Mesendoderm (in vitro differentiated cells): ENCODE measurements at regions not wholly inside any gene's neighbourhood (a gene's known extent, or its start where the extent isn't known, plus 50 kb on each side); places are given as distances from the start of the nearest gene placed in this dataset.

Source experiments
- DNase-seq: peaks from one replicate; pipeline ENCODE4 v3.0.0; 2013
- H2AK5ac ChIP-seq: 2 replicates; pipeline ENCODE4 v1.6.1; 2013; ENCODE audit warnings: low read length, inconsistent platforms
- H2BK120ac ChIP-seq: 2 replicates; pipeline ENCODE4 v1.6.1; 2013; ENCODE audit warnings: low read depth, mild to moderate bottlenecking, low read length, moderate library complexity, mixed read lengths
- H2BK15ac ChIP-seq: replicated peaks from 2 replicates; pipeline ENCODE4 v1.6.1; 2013; ENCODE audit warnings: low read depth, mild to moderate bottlenecking, moderate library complexity
- H2BK5ac ChIP-seq: 2 replicates; pipeline ENCODE4 v1.6.1; 2013; ENCODE audit warnings: low read length, inconsistent platforms
- H3K18ac ChIP-seq: 2 replicates; pipeline ENCODE4 v1.6.1; 2013; ENCODE audit warnings: mild to moderate bottlenecking, low read length, mixed read lengths
- H3K23ac ChIP-seq: one replicate; pipeline ENCODE4 v1.6.1; 2013; ENCODE audit warnings: low read length
- H3K27ac ChIP-seq: 2 replicates; pipeline ENCODE4 v1.5.1; 2013; ENCODE audit warnings: low read depth, mild to moderate bottlenecking, inconsistent platforms, low read length, moderate library complexity
- H3K27me3 ChIP-seq: 2 replicates; pipeline ENCODE4 v1.6.1; 2013; ENCODE audit warnings: low read length, control low read depth, mild to moderate bottlenecking, inconsistent platforms; ENCODE audit not compliant: insufficient read depth, poor library complexity
- H3K36me3 ChIP-seq: 2 replicates; pipeline ENCODE4 v1.6.1; 2013; ENCODE audit warnings: low read length, inconsistent platforms; ENCODE audit not compliant: control insufficient read depth, insufficient read depth
- H3K4ac ChIP-seq: one replicate; pipeline ENCODE4 v1.6.1; 2013; ENCODE audit warnings: low read depth, mild to moderate bottlenecking, low read length, moderate library complexity
- H3K4me1 ChIP-seq: 2 replicates; pipeline ENCODE4 v1.6.1; 2013; ENCODE audit warnings: low read depth, low read length, inconsistent platforms; ENCODE audit not compliant: control insufficient read depth
- H3K4me2 ChIP-seq: 2 replicates; pipeline ENCODE4 v1.6.1; 2013; ENCODE audit warnings: low read length
- H3K4me3 ChIP-seq: 2 replicates; pipeline ENCODE4 v1.5.1; 2013; ENCODE audit warnings: mild to moderate bottlenecking, low read length
- H3K56ac ChIP-seq: one replicate; pipeline ENCODE4 v1.6.1; 2013; ENCODE audit warnings: low read length
- H3K79me1 ChIP-seq: 2 replicates; pipeline ENCODE4 v1.6.1; 2013; ENCODE audit warnings: low read length, inconsistent platforms
- H3K79me2 ChIP-seq: 2 replicates; pipeline ENCODE4 v1.6.1; 2013; ENCODE audit warnings: mild to moderate bottlenecking, low read length; ENCODE audit not compliant: control insufficient read depth, insufficient read depth
- H3K9ac ChIP-seq: 2 replicates; pipeline ENCODE4 v1.6.1; 2013; ENCODE audit warnings: low read length, inconsistent platforms
- H4K5ac ChIP-seq: one replicate; pipeline ENCODE4 v1.6.1; 2013; ENCODE audit warnings: low read length
- H4K8ac ChIP-seq: one replicate; pipeline ENCODE4 v1.6.1; 2013; ENCODE audit warnings: low read depth, mild to moderate bottlenecking, control low read depth, low read length, moderate library complexity
- WGBS: extraction: QIAGEN DNeasy Blood & Tissue Kit; methylation state at CpG from one replicate; pipeline ENCODE4 v1.1.7; 2013; ENCODE audit warnings: low lambda C conversion rate, missing lambda C conversion rate; ENCODE audit not compliant: insufficient coverage; ENCODE audit errors: extremely low coverage; 5-methylcytosine and 5-hydroxymethylcytosine counted together

DNA sequence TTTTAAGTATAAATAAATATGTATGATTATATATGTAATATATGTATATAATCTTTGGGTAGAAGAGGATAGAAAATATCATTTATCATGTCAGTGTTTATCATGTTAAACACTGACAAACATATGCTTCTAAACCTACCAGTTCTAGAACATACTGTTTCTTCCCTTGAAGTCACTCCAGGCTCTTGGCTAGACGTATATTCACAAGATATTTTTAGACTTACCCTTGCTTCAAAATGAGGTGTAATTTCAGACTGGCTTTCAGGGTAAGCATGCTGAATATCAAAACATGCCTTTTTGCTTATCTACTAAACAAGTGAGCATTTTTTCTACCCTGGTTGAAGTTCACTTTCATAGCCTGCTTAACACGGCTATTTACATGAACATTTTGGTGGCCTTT, 642.4 kb upstream of the PKDCC start:
- H3K27me3 ChIP-seq: no peaks in the 10 kb centered on the region
- no peak overlapping the region for H3K9ac ChIP-seq
- H2BK15ac ChIP-seq: no peak overlapping the region
- no peak overlapping the region for H3K4ac ChIP-seq
- no peak overlapping the region for H3K4me3 ChIP-seq
- no peak overlapping the region for H4K5ac ChIP-seq
- H2BK120ac ChIP-seq: no peak overlapping the region
- H3K27ac ChIP-seq: no peak overlapping the region
- H3K36me3 ChIP-seq: no peaks in the 10 kb centered on the region
- no peak overlapping the region for H3K18ac ChIP-seq
- no peak overlapping the region for H4K8ac ChIP-seq
- H3K56ac ChIP-seq: no peak overlapping the region
- H2AK5ac ChIP-seq: no peak overlapping the region
- WGBS: no CpG with 5 or more reads among the region's 2 CpGs
- H3K4me2 ChIP-seq: no peak overlapping the region
- no peak overlapping the region for H3K23ac ChIP-seq
- DNase-seq: no peak
- no peaks in the 10 kb centered on the region for H3K79me1 ChIP-seq
- no peaks in the 10 kb centered on the region for H3K79me2 ChIP-seq
- H3K4me1 ChIP-seq: no peaks in the 10 kb centered on the region
- H2BK5ac ChIP-seq: no peak overlapping the region

DNA sequence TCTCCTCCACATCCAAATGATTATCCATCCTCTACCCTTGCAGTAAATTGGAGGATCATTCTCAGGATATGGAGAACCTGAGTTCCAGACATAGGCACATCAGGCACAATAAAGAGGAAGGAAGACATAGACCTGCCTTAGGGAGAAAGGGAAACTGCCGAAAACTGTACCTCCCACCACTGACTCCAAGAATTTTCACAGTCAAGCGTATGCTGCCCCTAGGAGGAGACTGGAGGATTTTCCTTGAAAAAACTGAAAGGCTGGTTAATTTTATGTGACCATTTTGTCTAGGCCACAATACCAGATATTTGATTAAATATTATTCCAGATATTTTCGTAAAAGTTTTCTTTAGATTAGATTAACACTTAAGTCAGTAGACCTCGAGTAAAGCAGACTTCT, 638.5 kb upstream of the PKDCC start:
- no CpG with 5 or more reads among the region's 4 CpGs for WGBS

DNA sequence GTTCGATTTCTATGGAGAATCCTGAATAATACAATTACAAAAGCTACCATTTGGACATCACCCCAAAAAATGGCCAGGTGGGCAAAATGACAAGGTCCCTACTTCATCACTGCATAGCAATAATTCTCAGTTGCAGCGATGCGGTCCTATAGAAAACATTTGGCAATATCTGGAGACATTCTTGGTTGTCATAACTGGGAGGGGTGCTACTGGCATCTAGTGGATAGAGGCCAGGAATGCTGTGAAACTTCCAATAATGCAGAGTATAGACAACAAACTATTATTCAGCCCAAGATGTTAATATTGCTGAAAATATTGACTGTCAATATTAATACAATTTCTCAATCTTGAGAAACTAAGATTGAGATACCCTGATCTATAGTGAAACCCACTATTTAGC, 637.8 kb upstream of the PKDCC start:
- no peak overlapping the region for H3K18ac ChIP-seq
- H4K8ac ChIP-seq: no peak overlapping the region
- H3K79me1 ChIP-seq: no peaks in the 10 kb centered on the region
- H2BK120ac ChIP-seq: no peak overlapping the region
- H4K5ac ChIP-seq: no peak overlapping the region
- H2BK15ac ChIP-seq: no peak overlapping the region
- H3K4me1 ChIP-seq: no peaks in the 10 kb centered on the region
- H3K36me3 ChIP-seq: no peaks in the 10 kb centered on the region
- H3K9ac ChIP-seq: no peak overlapping the region
- H3K4ac ChIP-seq: no peak overlapping the region
- no peak overlapping the region for H3K4me2 ChIP-seq
- H3K4me3 ChIP-seq: no peak overlapping the region
- no peaks in the 10 kb centered on the region for H3K79me2 ChIP-seq
- no peaks in the 10 kb centered on the region for H3K27me3 ChIP-seq
- WGBS: no CpG with 5 or more reads among the region's 3 CpGs
- H2BK5ac ChIP-seq: no peak overlapping the region
- no peak overlapping the region for H3K27ac ChIP-seq
- no peak overlapping the region for H2AK5ac ChIP-seq
- no peak overlapping the region for H3K23ac ChIP-seq
- no peak overlapping the region for H3K56ac ChIP-seq
- no peak for DNase-seq

More for the DNA sequence above, 638.5 kb upstream of the PKDCC start:
- Histone ChIP-seq H3K27me3 (no peaks in the 10 kb centered on the region), H3K4me2 (no peak overlapping the region), H2BK15ac (no peak overlapping the region), H3K23ac (no peak overlapping the region), H3K18ac (no peak overlapping the region), H2BK120ac (no peak overlapping the region), H2AK5ac (no peak overlapping the region), H3K4me1 (no peaks in the 10 kb centered on the region), H3K36me3 (no peaks in the 10 kb centered on the region), H4K5ac (no peak overlapping the region), H4K8ac (no peak overlapping the region), H3K4ac (no peak overlapping the region), H3K79me2 (no peaks in the 10 kb centered on the region), H3K9ac (no peak overlapping the region), H3K56ac (no peak overlapping the region), H3K79me1 (no peaks in the 10 kb centered on the region), H3K4me3 (no peak overlapping the region), H2BK5ac (no peak overlapping the region), H3K27ac (no peak overlapping the region)
- peak; percentile 25 for DNase-seq

DNA sequence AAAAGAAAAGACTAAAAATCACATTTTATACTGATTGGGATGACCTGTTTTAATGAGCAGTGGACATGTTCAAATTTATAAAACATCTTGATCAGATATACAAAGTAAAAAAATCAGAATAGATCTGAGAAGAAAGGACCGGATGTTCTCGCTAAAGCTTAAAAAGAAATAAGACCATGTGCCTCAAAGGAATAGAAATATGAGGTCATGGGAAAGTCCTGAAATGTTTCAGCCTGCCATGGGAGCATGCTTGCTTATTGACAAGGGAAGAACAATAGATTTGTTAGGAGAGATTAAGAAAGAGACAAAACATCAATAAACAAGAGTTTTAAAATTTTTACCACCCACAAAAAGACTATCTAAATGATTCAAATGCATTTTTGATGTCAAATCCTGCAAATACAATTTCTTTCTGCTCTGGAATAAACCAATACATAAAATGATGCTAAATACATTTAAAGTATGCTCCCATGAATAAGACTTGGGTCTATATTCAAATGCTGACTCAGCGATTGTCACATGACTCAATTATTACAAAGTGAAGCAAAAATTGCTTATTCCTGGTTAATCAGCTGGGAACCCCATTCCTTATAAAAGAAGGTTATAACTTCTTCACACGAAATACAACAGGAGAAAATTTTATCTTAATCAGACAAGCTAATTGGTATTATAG, 633.9 kb upstream of the PKDCC start:
- WGBS: no CpG with 5 or more reads among the region's 4 CpGs
- no peak overlapping the region for H3K4ac ChIP-seq
- no peak overlapping the region for H2AK5ac ChIP-seq
- no peak overlapping the region for H3K9ac ChIP-seq
- H2BK5ac ChIP-seq: no peak overlapping the region
- H3K4me1 ChIP-seq: no peaks in the 10 kb centered on the region
- no peaks in the 10 kb centered on the region for H3K79me1 ChIP-seq
- H2BK15ac ChIP-seq: no peak overlapping the region
- H3K18ac ChIP-seq: no peak overlapping the region
- no peaks in the 10 kb centered on the region for H3K27me3 ChIP-seq
- no peaks in the 10 kb centered on the region for H3K79me2 ChIP-seq
- no peaks in the 10 kb centered on the region for H3K36me3 ChIP-seq
- H4K5ac ChIP-seq: no peak overlapping the region
- H3K56ac ChIP-seq: no peak overlapping the region
- H3K23ac ChIP-seq: no peak overlapping the region
- no peak overlapping the region for H3K4me3 ChIP-seq
- H3K27ac ChIP-seq: no peak overlapping the region
- H4K8ac ChIP-seq: no peak overlapping the region
- no peak overlapping the region for H3K4me2 ChIP-seq
- no peak overlapping the region for H2BK120ac ChIP-seq
- DNase-seq: no peak

DNA sequence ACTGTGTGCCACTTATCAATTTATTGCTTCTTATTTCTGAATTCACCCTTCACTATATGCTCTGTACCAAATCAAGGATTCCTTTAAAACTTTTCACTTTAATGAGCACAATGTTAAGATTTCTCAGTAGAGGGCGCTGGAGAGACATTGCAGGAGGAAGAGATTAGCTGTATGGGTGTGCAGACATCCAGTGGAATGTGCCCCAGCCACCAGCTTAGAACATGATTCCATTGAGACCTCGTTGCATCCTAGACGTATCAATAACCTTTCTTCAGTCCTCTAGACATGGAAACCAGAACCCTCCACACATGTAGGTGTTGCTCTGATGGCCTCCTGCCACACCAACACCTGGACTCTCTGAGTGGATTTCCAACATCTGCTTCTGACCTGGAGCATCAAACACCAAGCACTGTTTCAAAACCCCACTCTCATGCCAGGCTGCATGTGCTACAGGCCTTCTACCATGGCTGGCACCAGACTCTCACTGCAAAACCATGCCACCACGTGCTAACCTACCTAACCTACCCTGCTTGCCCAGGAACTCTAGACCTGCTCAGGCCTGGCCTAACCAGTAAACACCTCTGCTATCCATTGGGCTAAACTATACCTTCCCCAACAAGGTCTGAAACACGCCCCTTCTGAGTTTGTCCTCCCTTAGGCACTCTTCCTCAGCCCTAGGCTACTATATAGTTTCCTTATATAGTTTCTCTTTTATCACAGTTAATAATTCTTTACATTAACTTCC, 633.2 kb upstream of the PKDCC start:
- Histone ChIP-seq H3K4ac (no peak overlapping the region), H3K56ac (no peak overlapping the region), H4K5ac (no peak overlapping the region), H2BK5ac (no peak overlapping the region), H2AK5ac (no peak overlapping the region), H3K4me3 (no peak overlapping the region), H3K9ac (no peak overlapping the region), H3K79me2 (no peaks in the 10 kb centered on the region), H3K27me3 (no peaks in the 10 kb centered on the region), H2BK15ac (no peak overlapping the region), H3K23ac (no peak overlapping the region), H2BK120ac (no peak overlapping the region), H3K4me2 (no peak overlapping the region), H3K79me1 (no peaks in the 10 kb centered on the region), H3K4me1 (no peaks in the 10 kb centered on the region), H4K8ac (no peak overlapping the region), H3K27ac (no peak overlapping the region), H3K18ac (no peak overlapping the region), H3K36me3 (no peaks in the 10 kb centered on the region)
- DNase-seq: peak; percentile 76
- no CpG with 5 or more reads among the region's 5 CpGs for WGBS
